ENCODE measurements at regions not wholly inside any gene's neighbourhood (a gene's known extent, or its start where the extent isn't known, plus 50 kb on each side); places are given as distances from the start of the nearest gene placed in this dataset.

GRCh38 chr14:38737686-38738407 lies 365.2 kb downstream of the SEC23A start:
- ChIA-PET CTCF (interaction anchor here (1.2 to 1.3 kb wide), 3 partner anchors 11 to 14 kb away, joined by 3 to 4 read pairs (median 4); no protein-coding TSS in a partner anchor), POLR2A (no interaction called here)
- peaks cover 0 to 3% (median 0%) of the 10 kb centered on the region in 5 experiments for H3K9me3 ChIP-seq (ENCODE audit: control extremely low read depth in 1 of 5, control insufficient read depth in 4 of 5, insufficient read depth in 2 of 5, low read depth in 1 of 5, low read length in 4 of 5)
- DNase-seq = peak in 2 of 3 donors; percentile 9 to 32
- WGBS (ENCODE audit: insufficient coverage) = 90% methylated on average over 10 of the region's 12 CpGs
- no peaks in the 10 kb centered on the region for H3K36me3 ChIP-seq (ENCODE audit: control insufficient read depth in 4 of 4, insufficient read depth in 4 of 4, low read length in 3 of 4)
- H3K27ac ChIP-seq (ENCODE audit: insufficient read depth in 1 of 2, low read depth in 1 of 2, low read length in 2 of 2, poor library complexity in 1 of 2, severe bottlenecking in 2 of 2) = no peak overlapping the region
- no peaks in the 10 kb centered on the region for H3K4me1 ChIP-seq (ENCODE audit: control extremely low read depth in 1 of 4, control insufficient read depth in 4 of 4, insufficient read depth in 4 of 4, low read length in 3 of 4)
- no peak overlapping the region for H3K4me3 ChIP-seq (ENCODE audit: control insufficient read depth in 1 of 7, extremely low read depth in 1 of 7, insufficient read depth in 4 of 7, low read depth in 2 of 7, low read length in 6 of 7)
- H3K27me3 ChIP-seq (replicated peaks in 2 of 5; ENCODE audit: control insufficient read depth in 4 of 5, insufficient read depth in 5 of 5, low read length in 4 of 5) = no peaks in the 10 kb centered on the region

DNA sequence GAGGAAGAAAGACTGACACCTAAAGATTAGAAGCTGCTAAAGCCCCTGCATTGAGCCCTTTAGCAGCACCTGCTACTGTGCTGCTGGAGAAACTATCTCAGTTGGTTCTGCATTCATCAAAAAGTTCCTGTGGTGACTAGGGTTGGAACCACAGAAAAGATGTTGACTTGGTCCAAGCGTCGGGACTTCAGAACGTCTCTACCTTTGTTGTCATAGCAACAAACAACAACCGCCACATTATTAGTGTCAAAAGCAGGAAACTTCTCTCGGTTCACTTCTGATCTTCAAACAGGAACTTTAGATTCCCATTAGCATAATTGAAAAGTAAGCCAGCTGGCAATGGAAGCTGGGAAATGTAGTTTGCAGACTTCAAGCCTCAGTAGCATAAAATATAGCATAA lies 368.0 kb downstream of the SEC23A start:
- Histone ChIP-seq H3K27ac (ENCODE audit: insufficient read depth in 1 of 2, low read depth in 1 of 2, low read length in 2 of 2, poor library complexity in 1 of 2, severe bottlenecking in 2 of 2) (no peak overlapping the region), H3K4me3 (ENCODE audit: control insufficient read depth in 1 of 7, extremely low read depth in 1 of 7, insufficient read depth in 4 of 7, low read depth in 2 of 7, low read length in 6 of 7) (no peak overlapping the region), H3K27me3 (replicated peaks in 2 of 5; ENCODE audit: control insufficient read depth in 4 of 5, insufficient read depth in 5 of 5, low read length in 4 of 5) (no peaks in the 10 kb centered on the region), H3K36me3 (ENCODE audit: control insufficient read depth in 4 of 4, insufficient read depth in 4 of 4, low read length in 3 of 4) (no peaks in the 10 kb centered on the region), H3K9me3 (ENCODE audit: control extremely low read depth in 1 of 5, control insufficient read depth in 4 of 5, insufficient read depth in 2 of 5, low read depth in 1 of 5, low read length in 4 of 5) (peaks cover 0 to 3% (median 0%) of the 10 kb centered on the region in 5 experiments), H3K4me1 (ENCODE audit: control extremely low read depth in 1 of 4, control insufficient read depth in 4 of 4, insufficient read depth in 4 of 4, low read length in 3 of 4) (no peaks in the 10 kb centered on the region)
- peak in 2 of 3 donors; percentile 36 to 77 for DNase-seq
- ChIA-PET CTCF (no interaction called here), POLR2A (no interaction called here)
- WGBS (ENCODE audit: insufficient coverage) = 45% methylated on average over 4 of the region's 5 CpGs

- POLR2A ChIA-PET = no interaction called here
- 100% methylated on average over 1 of the region's 1 CpG for WGBS (ENCODE audit: insufficient coverage)
- CTCF ChIA-PET = interaction anchor here (1.3 kb wide), 1 partner anchor 9 kb away, joined by 4 read pairs; no protein-coding TSS in a partner anchor
Observed at GRCh38 chr14:38731962-38732361, 371.1 kb downstream of the SEC23A start.

DNA sequence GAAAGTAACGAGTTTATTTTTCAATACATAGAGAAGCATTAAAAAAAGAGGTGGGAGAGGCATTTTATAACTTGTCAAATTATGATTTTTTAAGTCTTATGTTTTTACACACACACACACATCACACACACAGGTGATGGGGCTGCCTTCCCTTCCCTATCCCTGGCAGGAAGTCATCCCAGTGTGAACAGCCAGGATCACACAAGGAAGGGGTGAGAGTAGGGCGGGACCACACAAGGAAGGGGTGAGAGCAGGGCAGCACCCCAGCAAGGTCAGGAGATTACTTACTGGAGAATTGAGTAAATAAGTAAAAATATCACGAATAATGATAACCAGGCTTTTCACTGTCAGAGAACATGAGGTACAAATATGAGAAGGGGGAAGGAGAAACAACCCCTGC lies 372.6 kb downstream of the SEC23A start:
- no peak for DNase-seq
- ChIA-PET CTCF (interaction anchor here (0.9 kb wide), 1 partner anchor 10 kb away, joined by 3 read pairs; no protein-coding TSS in a partner anchor), POLR2A (no interaction called here)
- Histone ChIP-seq H3K27me3 (replicated peaks in 2 of 5; ENCODE audit: control insufficient read depth in 4 of 5, insufficient read depth in 5 of 5, low read length in 4 of 5) (no peaks in the 10 kb centered on the region), H3K4me1 (ENCODE audit: control extremely low read depth in 1 of 4, control insufficient read depth in 4 of 4, insufficient read depth in 4 of 4, low read length in 3 of 4) (no peaks in the 10 kb centered on the region), H3K27ac (ENCODE audit: insufficient read depth in 1 of 2, low read depth in 1 of 2, low read length in 2 of 2, poor library complexity in 1 of 2, severe bottlenecking in 2 of 2) (no peak overlapping the region), H3K9me3 (ENCODE audit: control extremely low read depth in 1 of 5, control insufficient read depth in 4 of 5, insufficient read depth in 2 of 5, low read depth in 1 of 5, low read length in 4 of 5) (peaks cover 0 to 3% (median 0%) of the 10 kb centered on the region in 5 experiments), H3K4me3 (ENCODE audit: control insufficient read depth in 1 of 7, extremely low read depth in 1 of 7, insufficient read depth in 4 of 7, low read depth in 2 of 7, low read length in 6 of 7) (no peak overlapping the region), H3K36me3 (ENCODE audit: control insufficient read depth in 4 of 4, insufficient read depth in 4 of 4, low read length in 3 of 4) (no peaks in the 10 kb centered on the region)
- 100% methylated on average over 2 of the region's 3 CpGs for WGBS (ENCODE audit: insufficient coverage)

More at GRCh38 chr14:38731962-38732361, 371.1 kb downstream of the SEC23A start:
- no peak overlapping the region for H3K27ac ChIP-seq (ENCODE audit: insufficient read depth in 1 of 2, low read depth in 1 of 2, low read length in 2 of 2, poor library complexity in 1 of 2, severe bottlenecking in 2 of 2)
- H3K4me3 ChIP-seq (ENCODE audit: control insufficient read depth in 1 of 7, extremely low read depth in 1 of 7, insufficient read depth in 4 of 7, low read depth in 2 of 7, low read length in 6 of 7) = no peak overlapping the region
- peaks cover 0 to 3% (median 0%) of the 10 kb centered on the region in 5 experiments for H3K9me3 ChIP-seq (ENCODE audit: control extremely low read depth in 1 of 5, control insufficient read depth in 4 of 5, insufficient read depth in 2 of 5, low read depth in 1 of 5, low read length in 4 of 5)
- H3K27me3 ChIP-seq (replicated peaks in 2 of 5; ENCODE audit: control insufficient read depth in 4 of 5, insufficient read depth in 5 of 5, low read length in 4 of 5) = no peaks in the 10 kb centered on the region
- H3K4me1 ChIP-seq (ENCODE audit: control extremely low read depth in 1 of 4, control insufficient read depth in 4 of 4, insufficient read depth in 4 of 4, low read length in 3 of 4) = no peaks in the 10 kb centered on the region
- DNase-seq = no peak
- no peaks in the 10 kb centered on the region for H3K36me3 ChIP-seq (ENCODE audit: control insufficient read depth in 4 of 4, insufficient read depth in 4 of 4, low read length in 3 of 4)

DNA sequence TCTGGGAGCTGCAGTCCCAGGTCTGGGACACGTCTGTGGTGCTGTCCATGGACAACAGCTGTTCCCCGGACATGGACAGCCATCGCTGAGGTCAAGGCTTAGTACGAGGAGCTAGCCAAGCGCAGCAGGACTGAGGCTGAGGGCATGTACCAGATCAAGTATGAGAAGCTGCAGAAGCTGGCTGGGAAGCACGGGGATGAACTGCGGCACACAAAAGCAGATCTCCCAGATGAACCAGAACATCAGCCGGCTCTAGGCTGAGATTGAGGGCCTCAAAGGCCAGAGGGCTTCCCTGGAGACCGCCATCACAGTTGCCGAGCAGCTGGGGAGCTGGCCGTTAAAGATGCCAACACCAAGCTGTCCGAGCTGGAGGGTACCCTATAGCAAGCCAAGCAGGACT lies 375.3 kb downstream of the SEC23A start:
- DNase-seq = no peak
- no peak overlapping the region for H3K27ac ChIP-seq (ENCODE audit: insufficient read depth in 1 of 2, low read depth in 1 of 2, low read length in 2 of 2, poor library complexity in 1 of 2, severe bottlenecking in 2 of 2)
- H3K4me3 ChIP-seq (ENCODE audit: control insufficient read depth in 1 of 7, extremely low read depth in 1 of 7, insufficient read depth in 4 of 7, low read depth in 2 of 7, low read length in 6 of 7) = no peak overlapping the region
- H3K9me3 ChIP-seq (ENCODE audit: control extremely low read depth in 1 of 5, control insufficient read depth in 4 of 5, insufficient read depth in 2 of 5, low read depth in 1 of 5, low read length in 4 of 5) = no peaks in the 10 kb centered on the region
- H3K36me3 ChIP-seq (ENCODE audit: control insufficient read depth in 4 of 4, insufficient read depth in 4 of 4, low read length in 3 of 4) = no peaks in the 10 kb centered on the region
- CTCF ChIA-PET = interaction anchor here (1.0 to 10.9 kb wide), 5 partner anchors 9 to 285 kb away, joined by 3 to 135 read pairs (median 4); no protein-coding TSS in a partner anchor
- no peaks in the 10 kb centered on the region for H3K4me1 ChIP-seq (ENCODE audit: control extremely low read depth in 1 of 4, control insufficient read depth in 4 of 4, insufficient read depth in 4 of 4, low read length in 3 of 4)
- no peaks in the 10 kb centered on the region for H3K27me3 ChIP-seq (replicated peaks in 2 of 5; ENCODE audit: control insufficient read depth in 4 of 5, insufficient read depth in 5 of 5, low read length in 4 of 5)
- POLR2A ChIA-PET = no interaction called here
- WGBS (ENCODE audit: insufficient coverage) = 92% methylated on average over 12 of the region's 12 CpGs

DNA sequence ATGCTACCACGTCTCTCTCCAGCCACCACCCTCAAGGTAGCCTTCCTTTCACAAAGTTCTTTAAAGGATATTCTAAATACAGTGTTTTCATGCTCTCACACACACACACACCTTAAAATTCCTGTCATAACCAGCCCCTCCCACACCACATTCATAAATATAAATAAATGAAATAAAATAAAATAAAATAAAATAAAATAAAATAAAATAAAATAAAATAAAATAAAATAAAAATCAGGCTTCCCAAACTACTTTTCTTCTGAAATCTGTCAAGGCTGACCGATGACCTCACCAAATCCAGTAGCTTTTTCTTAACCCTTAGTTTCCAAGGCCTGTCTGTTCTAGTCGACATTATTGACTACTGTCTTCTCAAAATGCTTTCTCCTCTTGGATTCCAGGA lies 378.4 kb downstream of the SEC23A start:
- no peak for DNase-seq
- Histone ChIP-seq H3K27me3 (replicated peaks in 2 of 5; ENCODE audit: control insufficient read depth in 4 of 5, insufficient read depth in 5 of 5, low read length in 4 of 5) (no peaks in the 10 kb centered on the region), H3K36me3 (ENCODE audit: control insufficient read depth in 4 of 4, insufficient read depth in 4 of 4, low read length in 3 of 4) (no peaks in the 10 kb centered on the region), H3K4me3 (ENCODE audit: control insufficient read depth in 1 of 7, extremely low read depth in 1 of 7, insufficient read depth in 4 of 7, low read depth in 2 of 7, low read length in 6 of 7) (no peak overlapping the region), H3K9me3 (ENCODE audit: control extremely low read depth in 1 of 5, control insufficient read depth in 4 of 5, insufficient read depth in 2 of 5, low read depth in 1 of 5, low read length in 4 of 5) (no peaks in the 10 kb centered on the region), H3K27ac (ENCODE audit: insufficient read depth in 1 of 2, low read depth in 1 of 2, low read length in 2 of 2, poor library complexity in 1 of 2, severe bottlenecking in 2 of 2) (no peak overlapping the region), H3K4me1 (ENCODE audit: control extremely low read depth in 1 of 4, control insufficient read depth in 4 of 4, insufficient read depth in 4 of 4, low read length in 3 of 4) (no peaks in the 10 kb centered on the region)
- WGBS (ENCODE audit: insufficient coverage) = 100% methylated on average over 1 of the region's 3 CpGs
- ChIA-PET POLR2A (no interaction called here), CTCF (interaction anchor here (1.7 to 10.9 kb wide), 5 partner anchors 12 to 291 kb away, joined by 4 to 135 read pairs (median 12); no protein-coding TSS in a partner anchor)

DNA sequence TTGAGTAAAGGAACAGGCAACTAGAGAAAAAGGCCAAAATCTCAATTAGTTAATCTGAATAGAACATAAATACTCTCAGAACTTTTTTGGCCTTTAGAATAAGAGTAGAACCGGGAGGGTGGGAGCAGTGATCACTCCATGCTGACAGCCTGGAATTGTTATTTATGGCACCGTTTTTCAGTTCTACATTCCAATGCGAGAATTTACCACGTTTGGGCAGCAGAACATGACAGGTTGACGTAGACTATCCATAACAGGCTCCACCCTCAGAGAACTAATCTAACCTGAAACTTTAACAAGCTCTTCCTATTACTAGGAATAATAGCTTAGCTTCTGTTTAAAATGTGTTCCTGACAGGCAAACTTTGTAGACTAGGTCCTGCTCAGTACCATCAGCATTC lies 379.1 kb downstream of the SEC23A start:
- no peak overlapping the region for H3K4me3 ChIP-seq (ENCODE audit: control insufficient read depth in 1 of 7, extremely low read depth in 1 of 7, insufficient read depth in 4 of 7, low read depth in 2 of 7, low read length in 6 of 7)
- ChIA-PET CTCF (interaction anchor here (0.9 to 10.9 kb wide), 9 partner anchors 9 to 292 kb away, joined by 3 to 135 read pairs (median 5); no protein-coding TSS in a partner anchor), POLR2A (no interaction called here)
- H3K36me3 ChIP-seq (ENCODE audit: control insufficient read depth in 4 of 4, insufficient read depth in 4 of 4, low read length in 3 of 4) = no peaks in the 10 kb centered on the region
- H3K9me3 ChIP-seq (ENCODE audit: control extremely low read depth in 1 of 5, control insufficient read depth in 4 of 5, insufficient read depth in 2 of 5, low read depth in 1 of 5, low read length in 4 of 5) = no peaks in the 10 kb centered on the region
- H3K27me3 ChIP-seq (replicated peaks in 2 of 5; ENCODE audit: control insufficient read depth in 4 of 5, insufficient read depth in 5 of 5, low read length in 4 of 5) = no peaks in the 10 kb centered on the region
- DNase-seq = no peak
- 79% methylated on average over 4 of the region's 5 CpGs for WGBS (ENCODE audit: insufficient coverage)
- H3K4me1 ChIP-seq (ENCODE audit: control extremely low read depth in 1 of 4, control insufficient read depth in 4 of 4, insufficient read depth in 4 of 4, low read length in 3 of 4) = no peaks in the 10 kb centered on the region
- H3K27ac ChIP-seq (ENCODE audit: insufficient read depth in 1 of 2, low read depth in 1 of 2, low read length in 2 of 2, poor library complexity in 1 of 2, severe bottlenecking in 2 of 2) = no peak overlapping the region
